ENCODE measurements at regions not wholly inside any gene's neighbourhood (a gene's known extent, or its start where the extent isn't known, plus 50 kb on each side); places are given as distances from the start of the nearest gene placed in this dataset.

- DNase-seq = no peak
These were observed 235.1 kb downstream of the PPARGC1A start for GRCh38 chr4:23654791-23655190.

DNA sequence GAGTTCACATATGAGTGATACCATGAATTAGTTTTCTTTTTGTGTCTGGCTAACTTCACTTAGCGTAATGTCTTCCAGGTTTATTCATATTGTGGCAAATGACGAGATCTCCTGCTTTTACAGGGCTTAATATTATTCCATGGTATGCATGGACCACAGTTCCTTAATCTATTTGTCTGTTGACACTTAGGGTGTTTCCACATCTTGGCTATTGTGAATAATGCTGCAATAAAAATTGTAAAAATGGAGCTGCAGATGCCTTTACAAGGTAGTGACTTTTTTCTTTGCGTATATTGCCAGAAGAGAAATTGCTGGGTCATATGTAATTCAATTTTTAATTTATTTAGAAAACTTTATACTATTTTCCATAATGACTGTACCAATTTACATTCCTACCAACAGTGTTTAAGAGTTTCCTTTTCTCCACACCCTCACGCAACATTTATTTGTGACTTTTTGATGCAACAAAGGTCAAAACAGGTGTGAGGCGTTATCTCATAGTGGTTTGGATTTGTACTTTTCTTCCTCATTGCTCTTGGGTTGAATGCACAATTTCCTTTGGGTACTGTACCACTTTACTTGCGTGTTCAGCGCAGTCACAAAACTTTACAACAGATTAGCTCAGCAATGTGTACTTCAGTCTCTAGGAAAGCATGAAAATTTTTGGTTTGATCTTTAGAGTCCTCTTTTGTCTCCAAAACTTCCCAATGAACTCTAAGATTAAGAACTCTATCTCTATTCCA, 240.8 kb downstream of the PPARGC1A start:
- DNase-seq = no peak

DNA sequence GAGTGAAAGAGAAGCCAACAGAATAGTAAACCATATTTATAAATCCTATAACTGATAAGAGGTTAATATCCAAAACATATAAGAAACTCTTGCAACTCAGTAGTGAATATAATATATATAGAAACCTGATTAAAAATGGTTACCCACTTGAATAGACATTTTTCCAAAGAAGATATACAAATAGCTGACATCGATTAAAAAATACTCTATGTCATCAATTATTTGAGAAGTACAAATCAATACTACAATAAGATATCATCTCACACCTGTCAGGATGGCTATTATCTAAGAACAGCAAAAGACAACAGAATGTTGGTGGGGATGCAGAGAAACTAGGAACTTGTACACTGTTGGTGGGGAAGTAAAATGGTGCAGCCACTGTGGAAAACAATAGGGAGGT, 254.4 kb downstream of the PPARGC1A start:
- DNase-seq = no peak

- no peak for DNase-seq
These were observed 258.4 kb downstream of the PPARGC1A start for GRCh38 chr4:23631255-23631950.

DNA sequence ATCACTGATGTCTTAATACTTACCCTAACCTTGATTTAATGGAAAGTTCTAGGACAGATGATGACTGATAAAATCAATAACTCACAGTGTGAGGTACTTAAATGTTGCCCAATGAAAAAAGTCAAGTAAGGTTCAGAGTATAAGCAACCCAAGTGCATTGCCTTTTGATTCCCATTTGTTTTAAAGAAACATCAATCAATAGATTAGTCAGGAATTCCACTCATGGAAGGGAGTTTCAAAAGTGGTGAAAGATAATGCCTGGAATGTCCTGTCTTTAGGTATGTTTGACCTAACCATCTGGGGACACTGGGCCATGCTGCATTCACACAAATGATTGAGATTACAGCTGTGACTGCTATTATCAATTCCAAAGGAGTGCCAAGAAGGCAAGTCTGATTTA, 259.7 kb downstream of the PPARGC1A start:
- DNase-seq = no peak

- no peak for DNase-seq
These were observed 260.4 kb downstream of the PPARGC1A start for GRCh38 chr4:23629421-23629820.

GRCh38 chr4:23614284-23614892, 275.5 kb downstream of the PPARGC1A start:
- DNase-seq = no peak

DNA sequence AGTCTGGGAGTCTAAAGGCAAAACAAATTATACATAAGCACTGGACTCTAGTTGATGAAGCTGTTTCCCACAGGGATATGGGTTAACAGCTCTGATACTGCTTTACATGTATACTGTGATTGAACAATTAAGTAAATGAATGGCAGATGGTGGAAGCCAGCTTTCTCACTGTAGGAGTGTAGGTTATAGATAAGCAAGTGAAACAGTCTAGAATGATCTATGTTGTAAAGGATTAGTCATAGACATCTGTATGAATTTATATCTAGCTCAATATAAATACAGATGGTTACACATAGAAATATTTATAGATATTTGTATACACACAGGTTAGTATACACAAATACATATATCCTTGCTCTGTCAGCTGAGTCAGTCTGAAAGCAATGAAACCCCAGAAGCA, 276.1 kb downstream of the PPARGC1A start:
- no peak for DNase-seq

DNA sequence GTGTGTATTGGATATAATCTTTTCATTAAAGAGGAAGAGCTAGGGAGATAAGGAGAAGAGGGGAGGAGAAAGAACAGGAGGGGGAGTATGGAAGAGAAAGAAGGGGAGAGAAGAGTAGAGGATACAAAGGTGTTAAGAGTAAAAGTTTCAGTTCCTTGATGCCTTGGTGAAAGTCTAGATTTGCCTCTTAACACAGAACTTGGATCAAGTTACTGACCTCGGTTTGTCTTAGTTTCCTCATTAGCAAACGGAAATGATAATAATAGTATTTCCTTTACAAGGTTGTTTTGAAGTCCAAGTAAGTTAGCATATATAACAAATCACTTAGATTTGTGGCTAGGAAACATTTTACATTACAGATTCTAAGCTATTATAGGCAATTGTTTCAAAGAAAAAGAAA, 287.1 kb downstream of the PPARGC1A start:
- DNase-seq = no peak

DNA sequence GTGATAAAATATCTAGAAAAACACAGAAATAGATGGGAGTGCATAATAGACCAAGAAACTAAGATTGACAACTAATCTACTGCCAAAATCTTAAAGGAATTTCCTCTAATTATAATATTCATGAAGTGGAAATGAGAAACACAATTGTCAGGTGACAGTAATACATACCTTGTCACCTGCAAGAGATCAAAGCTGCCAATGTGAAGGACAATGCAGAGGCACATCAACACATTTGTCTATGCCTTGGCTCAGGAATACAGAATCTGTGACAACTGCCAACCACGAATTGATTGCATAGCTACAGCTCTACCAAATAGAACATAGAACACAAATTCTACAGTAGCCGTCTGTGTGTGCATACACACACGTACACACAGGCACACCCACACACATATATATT, 295.7 kb downstream of the PPARGC1A start:
- DNase-seq = no peak

DNA sequence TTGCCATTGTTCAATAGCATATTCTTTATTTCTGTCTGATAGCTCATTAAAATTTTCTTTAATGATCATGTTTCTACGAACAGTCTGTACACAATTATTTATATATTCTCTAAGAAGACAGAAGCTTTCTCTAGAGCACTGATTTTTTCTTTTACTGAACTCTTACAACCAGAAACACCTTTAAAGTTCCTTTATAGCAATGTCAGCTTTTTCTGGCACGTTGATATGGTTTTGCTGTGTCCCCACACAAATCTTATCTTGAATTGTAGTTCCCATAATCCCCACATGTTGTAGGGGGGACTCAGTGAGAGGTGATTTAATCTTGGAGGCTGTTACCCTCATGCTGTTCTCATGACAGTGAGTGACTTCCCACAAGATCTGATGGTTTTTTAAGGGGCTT, 299.4 kb downstream of the PPARGC1A start:
- DNase-seq = no peak

DNA sequence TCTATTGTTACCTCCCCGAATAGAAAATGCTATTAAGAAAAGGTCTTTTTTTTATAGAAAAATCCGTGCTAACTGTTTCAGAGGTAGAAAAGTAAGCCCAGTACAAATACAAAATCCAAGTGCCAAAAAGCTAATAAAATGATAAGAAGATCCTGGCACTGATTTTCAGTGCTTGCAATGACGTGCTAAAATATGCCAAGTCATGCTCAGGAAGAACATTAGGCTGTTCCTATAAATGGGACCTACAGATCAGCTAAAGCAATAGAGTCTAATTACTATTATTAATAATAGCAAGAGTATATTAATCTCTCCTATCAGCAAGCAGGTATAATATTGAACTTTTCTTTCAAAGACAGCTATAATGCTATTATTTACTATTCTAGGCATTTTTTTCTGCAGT, 305.8 kb downstream of the PPARGC1A start:
- DNase-seq = no peak

GRCh38 chr4:23582671-23583070, 307.2 kb downstream of the PPARGC1A start:
- DNase-seq = no peak

- no peak for DNase-seq
These were observed 310.7 kb downstream of the PPARGC1A start for GRCh38 chr4:23579166-23579565.

GRCh38 chr4:23577398-23577797, 312.4 kb downstream of the PPARGC1A start:
- no peak for DNase-seq

DNA sequence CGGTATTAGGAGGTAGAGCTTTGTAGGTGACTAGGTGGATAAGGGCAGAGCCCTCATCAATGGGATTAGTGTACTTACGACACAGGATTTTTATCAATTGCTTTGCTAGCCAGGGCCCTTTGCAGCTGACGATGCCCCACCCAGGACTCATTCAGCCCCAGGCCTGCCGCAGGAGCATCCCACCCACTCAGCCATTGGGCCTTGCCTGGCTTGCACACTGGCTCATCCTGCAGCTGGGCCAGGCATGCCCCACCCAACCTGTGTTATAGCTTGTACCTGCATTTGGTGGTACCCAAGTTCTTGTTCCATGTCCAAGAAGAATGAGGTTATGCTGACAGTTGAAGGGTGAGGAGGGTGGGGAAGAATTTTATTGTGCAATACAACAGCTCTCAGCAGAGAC, 317.5 kb downstream of the PPARGC1A start:
- DNase-seq = no peak

GRCh38 chr4:23567338-23567737, 322.5 kb downstream of the PPARGC1A start:
- DNase-seq = no peak

- DNase-seq = no peak
These were observed 329.1 kb downstream of the PPARGC1A start for GRCh38 chr4:23560748-23561147.

DNA sequence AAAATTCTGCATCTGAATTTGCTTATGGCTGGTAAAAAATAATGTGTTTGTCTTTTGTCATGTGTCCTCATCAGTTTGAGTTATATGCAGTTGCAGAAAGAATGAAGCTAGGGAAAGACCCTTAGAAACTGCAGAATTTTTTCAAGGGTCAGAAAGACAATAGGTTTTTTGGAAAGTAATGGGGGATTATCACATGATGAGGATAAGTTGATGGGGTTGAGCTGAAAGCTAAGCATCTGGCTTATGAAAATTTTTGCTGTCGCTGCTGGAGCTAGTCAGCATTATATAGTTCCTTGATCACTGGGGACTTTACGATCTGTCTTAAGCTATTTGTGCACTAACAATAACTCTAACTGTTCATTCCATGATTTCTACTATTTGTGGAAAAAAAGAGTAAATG, 331.7 kb downstream of the PPARGC1A start:
- DNase-seq = no peak

- no peak for DNase-seq
These were observed 342.2 kb downstream of the PPARGC1A start for GRCh38 chr4:23547601-23548000.

DNA sequence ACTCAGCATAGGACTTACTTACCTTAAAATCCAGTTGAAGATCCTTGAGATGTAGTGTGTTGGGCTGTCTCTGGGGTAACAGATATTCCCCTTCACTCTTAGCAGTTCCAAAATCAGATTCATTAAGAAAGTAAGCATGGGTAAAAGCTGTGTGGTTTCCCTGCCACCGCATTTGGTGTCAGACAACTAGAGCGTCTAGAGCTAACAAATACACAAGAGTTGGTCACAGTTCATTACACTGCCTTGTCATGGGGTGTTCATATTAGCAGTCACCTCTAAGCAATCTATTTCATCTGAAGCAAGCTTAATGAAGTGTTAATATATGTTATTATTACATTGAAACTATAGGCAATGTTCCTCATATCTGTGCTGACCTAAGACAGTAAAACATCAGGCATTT, 342.8 kb downstream of the PPARGC1A start:
- no peak for DNase-seq

GRCh38 chr4:23539969-23540569, 349.8 kb downstream of the PPARGC1A start:
- DNase-seq = no peak

- DNase-seq = no peak
These were observed 356.0 kb downstream of the PPARGC1A start for GRCh38 chr4:23533859-23534258.

DNA sequence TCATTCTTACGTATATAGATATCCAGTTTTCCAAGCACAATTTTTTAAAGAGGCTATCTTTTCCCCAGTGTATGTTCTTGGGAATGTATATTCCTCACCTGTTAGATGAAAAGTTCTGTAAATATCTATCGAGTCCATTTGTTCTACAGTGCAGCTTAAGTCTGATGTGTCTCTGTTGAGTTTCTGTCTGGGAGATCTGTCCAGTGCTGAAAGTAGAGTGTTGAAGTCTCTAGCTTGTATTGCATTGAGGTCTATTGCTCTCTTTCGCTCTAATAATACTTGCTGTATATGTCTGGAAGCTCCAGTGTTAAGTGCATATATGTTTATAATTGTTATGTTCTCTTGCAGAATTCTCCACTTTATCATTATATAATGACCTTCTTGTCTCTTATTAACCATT, 373.1 kb downstream of the PPARGC1A start:
- DNase-seq = no peak

Data from GOT3 (cell line).